ENCODE measurements at regions not wholly inside any gene's neighbourhood (a gene's known extent, or its start where the extent isn't known, plus 50 kb on each side); places are given as distances from the start of the nearest gene placed in this dataset.
A peak's percentile ranks its signal among the peaks of the same experiment; 100 is the strongest.

DNA sequence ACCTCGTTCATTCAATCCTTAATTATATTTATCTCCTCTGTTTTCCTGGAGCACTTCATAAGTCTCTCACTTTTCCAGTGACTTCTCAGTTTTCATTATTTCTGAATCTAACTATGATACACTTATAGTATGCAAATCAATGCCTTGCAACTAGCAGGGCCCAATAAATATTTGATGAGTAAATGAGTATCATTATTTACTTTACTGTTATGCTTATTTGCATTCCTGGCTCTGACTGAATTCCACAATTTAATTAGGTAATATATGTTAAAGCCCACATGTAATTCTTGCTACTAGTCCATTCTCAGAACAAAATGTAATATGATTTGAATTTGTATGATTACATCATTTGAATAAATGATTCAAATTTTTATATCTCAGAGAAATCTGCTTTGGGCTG, 1595.1 kb upstream of the MIR17HG start (continued):
- TF ChIP-seq, protein P1, sequence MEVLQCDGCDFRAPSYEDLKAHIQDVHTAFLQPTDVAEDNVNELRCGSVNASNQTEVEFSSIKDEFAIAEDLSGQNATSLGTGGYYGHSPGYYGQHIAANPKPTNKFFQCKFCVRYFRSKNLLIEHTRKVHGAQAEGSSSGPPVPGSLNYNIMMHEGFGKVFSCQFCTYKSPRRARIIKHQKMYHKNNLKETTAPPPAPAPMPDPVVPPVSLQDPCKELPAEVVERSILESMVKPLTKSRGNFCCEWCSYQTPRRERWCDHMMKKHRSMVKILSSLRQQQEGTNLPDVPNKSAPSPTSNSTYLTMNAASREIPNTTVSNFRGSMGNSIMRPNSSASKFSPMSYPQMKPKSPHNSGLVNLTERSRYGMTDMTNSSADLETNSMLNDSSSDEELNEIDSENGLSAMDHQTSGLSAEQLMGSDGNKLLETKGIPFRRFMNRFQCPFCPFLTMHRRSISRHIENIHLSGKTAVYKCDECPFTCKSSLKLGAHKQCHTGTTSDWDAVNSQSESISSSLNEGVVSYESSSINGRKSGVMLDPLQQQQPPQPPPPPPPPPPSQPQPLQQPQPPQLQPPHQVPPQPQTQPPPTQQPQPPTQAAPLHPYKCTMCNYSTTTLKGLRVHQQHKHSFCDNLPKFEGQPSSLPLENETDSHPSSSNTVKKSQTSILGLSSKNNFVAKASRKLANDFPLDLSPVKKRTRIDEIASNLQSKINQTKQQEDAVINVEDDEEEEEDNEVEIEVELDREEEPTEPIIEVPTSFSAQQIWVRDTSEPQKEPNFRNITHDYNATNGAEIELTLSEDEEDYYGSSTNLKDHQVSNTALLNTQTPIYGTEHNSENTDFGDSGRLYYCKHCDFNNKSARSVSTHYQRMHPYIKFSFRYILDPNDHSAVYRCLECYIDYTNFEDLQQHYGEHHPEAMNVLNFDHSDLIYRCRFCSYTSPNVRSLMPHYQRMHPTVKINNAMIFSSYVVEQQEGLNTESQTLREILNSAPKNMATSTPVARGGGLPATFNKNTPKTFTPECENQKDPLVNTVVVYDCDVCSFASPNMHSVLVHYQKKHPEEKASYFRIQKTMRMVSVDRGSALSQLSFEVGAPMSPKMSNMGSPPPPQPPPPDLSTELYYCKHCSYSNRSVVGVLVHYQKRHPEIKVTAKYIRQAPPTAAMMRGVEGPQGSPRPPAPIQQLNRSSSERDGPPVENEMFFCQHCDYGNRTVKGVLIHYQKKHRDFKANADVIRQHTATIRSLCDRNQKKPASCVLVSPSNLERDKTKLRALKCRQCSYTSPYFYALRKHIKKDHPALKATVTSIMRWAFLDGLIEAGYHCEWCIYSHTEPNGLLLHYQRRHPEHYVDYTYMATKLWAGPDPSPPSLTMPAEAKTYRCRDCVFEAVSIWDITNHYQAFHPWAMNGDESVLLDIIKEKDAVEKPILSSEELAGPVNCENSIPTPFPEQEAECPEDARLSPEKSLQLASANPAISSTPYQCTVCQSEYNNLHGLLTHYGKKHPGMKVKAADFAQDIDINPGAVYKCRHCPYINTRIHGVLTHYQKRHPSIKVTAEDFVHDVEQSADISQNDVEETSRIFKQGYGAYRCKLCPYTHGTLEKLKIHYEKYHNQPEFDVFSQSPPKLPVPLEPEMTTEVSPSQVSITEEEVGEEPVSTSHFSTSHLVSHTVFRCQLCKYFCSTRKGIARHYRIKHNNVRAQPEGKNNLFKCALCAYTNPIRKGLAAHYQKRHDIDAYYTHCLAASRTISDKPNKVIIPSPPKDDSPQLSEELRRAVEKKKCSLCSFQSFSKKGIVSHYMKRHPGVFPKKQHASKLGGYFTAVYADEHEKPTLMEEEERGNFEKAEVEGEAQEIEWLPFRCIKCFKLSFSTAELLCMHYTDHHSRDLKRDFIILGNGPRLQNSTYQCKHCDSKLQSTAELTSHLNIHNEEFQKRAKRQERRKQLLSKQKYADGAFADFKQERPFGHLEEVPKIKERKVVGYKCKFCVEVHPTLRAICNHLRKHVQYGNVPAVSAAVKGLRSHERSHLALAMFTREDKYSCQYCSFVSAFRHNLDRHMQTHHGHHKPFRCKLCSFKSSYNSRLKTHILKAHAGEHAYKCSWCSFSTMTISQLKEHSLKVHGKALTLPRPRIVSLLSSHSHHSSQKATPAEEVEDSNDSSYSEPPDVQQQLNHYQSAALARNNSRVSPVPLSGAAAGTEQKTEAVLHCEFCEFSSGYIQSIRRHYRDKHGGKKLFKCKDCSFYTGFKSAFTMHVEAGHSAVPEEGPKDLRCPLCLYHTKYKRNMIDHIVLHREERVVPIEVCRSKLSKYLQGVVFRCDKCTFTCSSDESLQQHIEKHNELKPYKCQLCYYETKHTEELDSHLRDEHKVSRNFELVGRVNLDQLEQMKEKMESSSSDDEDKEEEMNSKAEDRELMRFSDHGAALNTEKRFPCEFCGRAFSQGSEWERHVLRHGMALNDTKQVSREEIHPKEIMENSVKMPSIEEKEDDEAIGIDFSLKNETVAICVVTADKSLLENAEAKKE (CRISPR knock-in tag; IDR thresholded peaks at IDR 0.05): no peak
- TF ChIP-seq POLR2AphosphoS5 (IDR thresholded peaks at IDR 0.05; ENCODE audit: low read depth) (no peak), STAT1 (IDR thresholded peaks at IDR 0.05; ENCODE audit: unreplicated experiment) (no peak)
- TF ChIP-seq, protein P2, sequence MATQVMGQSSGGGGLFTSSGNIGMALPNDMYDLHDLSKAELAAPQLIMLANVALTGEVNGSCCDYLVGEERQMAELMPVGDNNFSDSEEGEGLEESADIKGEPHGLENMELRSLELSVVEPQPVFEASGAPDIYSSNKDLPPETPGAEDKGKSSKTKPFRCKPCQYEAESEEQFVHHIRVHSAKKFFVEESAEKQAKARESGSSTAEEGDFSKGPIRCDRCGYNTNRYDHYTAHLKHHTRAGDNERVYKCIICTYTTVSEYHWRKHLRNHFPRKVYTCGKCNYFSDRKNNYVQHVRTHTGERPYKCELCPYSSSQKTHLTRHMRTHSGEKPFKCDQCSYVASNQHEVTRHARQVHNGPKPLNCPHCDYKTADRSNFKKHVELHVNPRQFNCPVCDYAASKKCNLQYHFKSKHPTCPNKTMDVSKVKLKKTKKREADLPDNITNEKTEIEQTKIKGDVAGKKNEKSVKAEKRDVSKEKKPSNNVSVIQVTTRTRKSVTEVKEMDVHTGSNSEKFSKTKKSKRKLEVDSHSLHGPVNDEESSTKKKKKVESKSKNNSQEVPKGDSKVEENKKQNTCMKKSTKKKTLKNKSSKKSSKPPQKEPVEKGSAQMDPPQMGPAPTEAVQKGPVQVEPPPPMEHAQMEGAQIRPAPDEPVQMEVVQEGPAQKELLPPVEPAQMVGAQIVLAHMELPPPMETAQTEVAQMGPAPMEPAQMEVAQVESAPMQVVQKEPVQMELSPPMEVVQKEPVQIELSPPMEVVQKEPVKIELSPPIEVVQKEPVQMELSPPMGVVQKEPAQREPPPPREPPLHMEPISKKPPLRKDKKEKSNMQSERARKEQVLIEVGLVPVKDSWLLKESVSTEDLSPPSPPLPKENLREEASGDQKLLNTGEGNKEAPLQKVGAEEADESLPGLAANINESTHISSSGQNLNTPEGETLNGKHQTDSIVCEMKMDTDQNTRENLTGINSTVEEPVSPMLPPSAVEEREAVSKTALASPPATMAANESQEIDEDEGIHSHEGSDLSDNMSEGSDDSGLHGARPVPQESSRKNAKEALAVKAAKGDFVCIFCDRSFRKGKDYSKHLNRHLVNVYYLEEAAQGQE (IDR thresholded peaks at IDR 0.05; ENCODE audit: unreplicated experiment): no peak

DNA sequence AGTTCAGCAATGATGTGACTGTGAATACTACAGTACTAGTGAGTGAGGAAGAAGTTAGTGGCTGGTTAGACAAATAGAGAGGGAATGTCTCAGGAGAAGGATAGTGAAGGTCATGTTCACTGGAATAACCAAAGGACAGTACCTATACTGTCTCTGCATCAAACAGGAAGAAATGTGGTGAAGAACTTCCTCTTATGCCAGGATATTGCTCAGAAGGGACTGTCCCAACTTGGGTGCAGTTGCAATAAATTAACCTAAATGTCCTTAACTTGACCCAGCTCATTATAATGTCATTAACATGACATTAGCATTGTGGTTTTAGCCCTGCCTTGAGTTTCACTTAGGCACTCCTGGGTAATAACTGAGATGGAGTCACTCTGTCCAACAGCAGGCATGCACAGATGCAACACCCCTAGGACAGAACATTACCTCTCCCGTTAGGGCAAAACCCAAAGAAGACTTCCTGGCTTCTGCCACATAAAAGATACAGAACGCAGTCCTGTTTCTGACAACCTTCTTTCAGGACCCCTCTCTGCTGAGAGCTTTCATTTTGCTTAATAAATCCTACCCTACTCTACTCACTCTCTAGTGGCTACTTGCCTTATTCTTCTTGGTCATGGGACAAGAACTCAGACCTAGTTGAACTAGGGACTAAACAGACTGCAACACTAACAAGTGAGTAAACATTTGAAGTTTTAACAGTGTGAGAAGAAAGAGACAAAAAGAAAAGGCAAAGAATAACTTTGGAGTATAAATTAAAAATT, 1591.6 kb upstream of the MIR17HG start:
- Histone ChIP-seq H3K4me3 (no peak overlapping the region), H2AFZ (no peak overlapping the region), H3F3A (replicated peaks; ENCODE audit: low read depth) (no peaks in the 10 kb centered on the region), H3K9me2 (ENCODE audit: insufficient read depth) (no peaks in the 10 kb centered on the region), H3K4me2 (no peak overlapping the region), H3K36me3 (ENCODE audit: insufficient read depth) (peaks cover 16% of the 10 kb centered on the region), H3K79me2 (replicated peaks; ENCODE audit: insufficient read depth) (no peaks in the 10 kb centered on the region), H3K4me1 (ENCODE audit: insufficient read depth) (no peaks in the 10 kb centered on the region), H4K20me1 (replicated peaks; ENCODE audit: insufficient read depth) (no peaks in the 10 kb centered on the region), H3K27ac (ENCODE audit: low read depth) (no peak overlapping the region), H3K27me3 (ENCODE audit: insufficient read depth) (no peaks in the 10 kb centered on the region)
- H3K27me3 Mint-ChIP-seq (ENCODE audit: insufficient read depth, low read depth, poor library complexity): peaks cover 1% of the 10 kb centered on the region
- H3K4me3 Mint-ChIP-seq: no peak overlapping the region
- DNase-seq (ENCODE audit: low spot score) (peak; percentile 22), ATAC-seq (no peak)
- H3K9me3 Mint-ChIP-seq: peaks cover 13% of the 10 kb centered on the region
- no peaks in the 10 kb centered on the region for H3K4me1 Mint-ChIP-seq
- peaks cover 13% of the 10 kb centered on the region; the same call in 2 of the 3 replicates for H3K36me3 Mint-ChIP-seq (ENCODE audit: low read depth)
- H3K27ac Mint-ChIP-seq: no peak overlapping the region
- no peak for TF ChIP-seq ZNF114 (CRISPR knock-in tag; IDR thresholded peaks at IDR 0.05)
- TF ChIP-seq CREB1 (CRISPR knock-in tag; IDR thresholded peaks at IDR 0.05; ENCODE audit: low read depth): no peak
- TF ChIP-seq ZNF331 (CRISPR knock-in tag; IDR thresholded peaks at IDR 0.05; ENCODE audit: low read depth): no peak
- TF ChIP-seq NANOG (IDR thresholded peaks at IDR 0.05; ENCODE audit: borderline replicate concordance): no peak
- TF ChIP-seq EZH2phosphoT487 (IDR thresholded peaks at IDR 0.05; ENCODE audit: unreplicated experiment): no peak
- TF ChIP-seq, protein P2 (IDR thresholded peaks at IDR 0.05; ENCODE audit: unreplicated experiment): no peak
- TF ChIP-seq, protein P3, sequence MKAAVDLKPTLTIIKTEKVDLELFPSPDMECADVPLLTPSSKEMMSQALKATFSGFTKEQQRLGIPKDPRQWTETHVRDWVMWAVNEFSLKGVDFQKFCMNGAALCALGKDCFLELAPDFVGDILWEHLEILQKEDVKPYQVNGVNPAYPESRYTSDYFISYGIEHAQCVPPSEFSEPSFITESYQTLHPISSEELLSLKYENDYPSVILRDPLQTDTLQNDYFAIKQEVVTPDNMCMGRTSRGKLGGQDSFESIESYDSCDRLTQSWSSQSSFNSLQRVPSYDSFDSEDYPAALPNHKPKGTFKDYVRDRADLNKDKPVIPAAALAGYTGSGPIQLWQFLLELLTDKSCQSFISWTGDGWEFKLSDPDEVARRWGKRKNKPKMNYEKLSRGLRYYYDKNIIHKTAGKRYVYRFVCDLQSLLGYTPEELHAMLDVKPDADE (IDR thresholded peaks at IDR 0.05): no peak
- TF ChIP-seq STAT1 (IDR thresholded peaks at IDR 0.05; ENCODE audit: unreplicated experiment): no peak

All from GM23338 (cell line).